OCI-LY7 (cell line): ENCODE measurements at regions not wholly inside any gene's neighbourhood (a gene's known extent, or its start where the extent isn't known, plus 50 kb on each side); places are given as distances from the start of the nearest gene placed in this dataset.
"Not testable (repeated sequence)": the region's sequence is repeated elsewhere in the genome, so short reads cannot be mapped to it uniquely, and the experiment has no call there.

Experiments
- BruUV-seq: library from RNA; stranded (reverse); fragments of 400-500 nt; replicated peaks from 2 replicates; lab custom pipeline; 2021; lab: Mats Ljungman, UMichigan
- CTCF ChIA-PET: fragments of 300-600 bp; sonication (Branson Sonifier 250); formaldehyde crosslinking; loops from one replicate; lab custom pipeline; 2022; ENCODE audit warnings: antibody characterized with exemption; ENCODE audit not compliant: unreplicated experiment; lab: Charles Lee
- POLR2A ChIA-PET: fragments of 300-600 bp; sonication (Branson Sonifier 250); formaldehyde crosslinking; loops from one replicate; lab custom pipeline; 2022; ENCODE audit warnings: antibody characterized with exemption; lab: Charles Lee
- DNase-seq: peaks from one replicate; pipeline ENCODE4 v3.0.0-alpha.2; 2015; ENCODE audit warnings: low spot score
- H2AFZ ChIP-seq: fragments of 200-600 bp; sonication (generic), shearing (Covaris generic); 2 replicates; pipeline ENCODE4 v1.6.1; 2014; ENCODE audit warnings: mild to moderate bottlenecking, antibody characterized with exemption, low read length, moderate library complexity
- H3K27ac ChIP-seq: fragments of 200-600 bp; sonication (generic); 2 replicates; pipeline ENCODE4 v1.5.1; 2014; ENCODE audit warnings: mixed run types, low read depth, mild to moderate bottlenecking, moderate library complexity, low read length, inconsistent platforms; ENCODE audit not compliant: poor library complexity, severe bottlenecking
- H3K36me3 ChIP-seq: fragments of 200-600 bp; sonication (generic); 2 replicates; pipeline ENCODE4 v1.6.1; 2014; ENCODE audit warnings: mild to moderate bottlenecking, antibody characterized with exemption, low read length, moderate library complexity, mixed read lengths; ENCODE audit not compliant: insufficient read depth
- H3K4me1 ChIP-seq: fragments of 200-600 bp; sonication (generic); 2 replicates; pipeline ENCODE4 v1.5.1; 2014; ENCODE audit warnings: mild to moderate bottlenecking, low read length; ENCODE audit not compliant: insufficient read depth, poor library complexity, severe bottlenecking
- H3K4me2 ChIP-seq: fragments of 200-600 bp; sonication (generic); 2 replicates; pipeline ENCODE4 v1.6.1; 2014; ENCODE audit warnings: mild to moderate bottlenecking, low read length
- H3K4me3 ChIP-seq: fragments of 200-600 bp; sonication (generic); 2 replicates; pipeline ENCODE4 v1.5.1; 2014; ENCODE audit warnings: mild to moderate bottlenecking, low read depth, low read length; ENCODE audit not compliant: poor library complexity, severe bottlenecking
- H3K79me2 ChIP-seq: fragments of 200-600 bp; sonication (generic); 2 replicates; pipeline ENCODE4 v1.6.1; 2016; ENCODE audit warnings: low read depth, mild to moderate bottlenecking, low read length, moderate library complexity, mixed read lengths; ENCODE audit not compliant: insufficient read depth
- H3K9me2 ChIP-seq: fragments of 200-600 bp; sonication (generic); 2 replicates; pipeline ENCODE4 v1.6.1; 2016; ENCODE audit warnings: mild to moderate bottlenecking, low read length, mixed read lengths; ENCODE audit not compliant: insufficient read depth
- H3K9me3 ChIP-seq: fragments of 200-600 bp; sonication (generic); 2 replicates; pipeline ENCODE4 v1.6.1; 2014; ENCODE audit warnings: mild to moderate bottlenecking, mixed run types, low read length, mixed read lengths
- H4K20me1 ChIP-seq: fragments of 200-600 bp; sonication (generic); 2 replicates; pipeline ENCODE4 v1.6.1; 2014; ENCODE audit warnings: mild to moderate bottlenecking, antibody characterized with exemption, low read length, moderate library complexity, mixed read lengths; ENCODE audit not compliant: insufficient read depth
- EZH2phosphoT487 ChIP-seq: fragments of 200-600 bp; sonication (generic); IDR thresholded peaks from 2 replicates; pipeline ENCODE4 v1.6.1; 2018; ENCODE audit warnings: low read depth, borderline replicate concordance, mild to moderate bottlenecking, mixed run types, antibody characterized with exemption, low read length, moderate library complexity, mixed read lengths
- intact Hi-C: fragments of 100-400 bp; cut with micrococcal nuclease; formaldehyde crosslinking; loops from one replicate; pipeline ENCODE4 v1.10.0; 2022; ENCODE audit not compliant: unreplicated experiment
- TF ChIP-seq, protein P1 (sequence below): fragments of 200-600 bp; sonication (generic); conservative IDR thresholded peaks from 2 replicates; pipeline ENCODE4 v1.5.1; 2014; ENCODE audit warnings: mild to moderate bottlenecking, antibody characterized with exemption, low read length, moderate library complexity, mixed read lengths

DNA sequence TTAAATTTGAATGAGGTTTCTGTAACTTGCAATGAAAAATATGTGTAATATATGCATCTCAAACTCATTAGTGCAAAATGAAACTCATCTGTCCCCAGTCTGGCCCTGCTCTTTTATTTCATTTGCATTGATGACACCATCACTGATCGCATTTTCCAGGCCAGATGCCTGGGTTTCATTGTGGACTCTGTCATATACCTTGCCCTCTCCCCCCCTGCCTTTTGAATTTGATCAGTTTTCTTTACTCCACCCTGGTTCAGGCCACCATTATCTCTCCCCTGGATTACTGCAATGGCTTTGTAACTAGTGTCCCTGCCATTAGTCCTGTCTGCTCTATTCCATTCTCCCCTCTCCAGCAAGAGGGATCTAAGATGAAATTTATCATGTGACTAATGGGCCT, 360.6 kb upstream of the C11orf87 start:
- no peaks in the 10 kb centered on the region for H3K36me3 ChIP-seq
- CTCF ChIA-PET: no interaction called here
- no peaks in the 10 kb centered on the region for H3K79me2 ChIP-seq
- no peak overlapping the region for H2AFZ ChIP-seq
- H3K4me2 ChIP-seq: no peak overlapping the region
- H3K27ac ChIP-seq: no peak overlapping the region
- BruUV-seq: no TSS peak
- no peaks in the 10 kb centered on the region for H4K20me1 ChIP-seq
- H3K9me3 ChIP-seq: no peaks in the 10 kb centered on the region
- POLR2A ChIA-PET: no interaction called here
- no peak overlapping the region for H3K4me3 ChIP-seq
- DNase-seq: no peak
- intact Hi-C loops: no loop called here
- H3K9me2 ChIP-seq: no peaks in the 10 kb centered on the region
- TF ChIP-seq EZH2phosphoT487: no peak
- H3K4me1 ChIP-seq: no peaks in the 10 kb centered on the region

DNA sequence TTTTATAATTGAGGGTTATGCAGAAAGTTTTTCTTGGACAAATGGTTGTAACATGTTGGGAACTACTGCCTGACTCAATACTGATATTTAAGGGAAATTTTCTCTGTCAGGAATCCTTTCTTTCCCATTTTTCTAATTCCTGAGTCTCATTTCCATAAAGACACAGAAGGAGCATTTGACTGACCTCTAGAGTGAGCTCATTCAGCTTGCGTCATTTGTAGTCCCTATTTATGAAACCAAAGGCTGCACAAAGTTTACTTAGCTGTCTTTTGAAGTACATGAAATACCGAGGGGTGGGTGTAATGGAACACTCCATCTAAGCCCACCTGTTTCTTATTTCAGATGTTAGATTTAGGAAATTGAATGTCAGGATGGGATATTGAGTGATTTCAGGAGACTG, 359.5 kb upstream of the C11orf87 start:
- ChIA-PET CTCF (no interaction called here), POLR2A (interaction anchor here (0.9 kb wide), 1 partner anchor 10 kb away, joined by 3 read pairs; no protein-coding TSS in a partner anchor)
- BruUV-seq: no TSS peak
- H3K4me1 ChIP-seq: no peaks in the 10 kb centered on the region
- intact Hi-C loops: no loop called here
- H3K4me2 ChIP-seq: no peak overlapping the region
- H3K4me3 ChIP-seq: no peak overlapping the region
- no peaks in the 10 kb centered on the region for H3K9me3 ChIP-seq
- no peaks in the 10 kb centered on the region for H3K36me3 ChIP-seq
- no peak overlapping the region for H3K27ac ChIP-seq
- no peaks in the 10 kb centered on the region for H3K79me2 ChIP-seq
- no peak for TF ChIP-seq EZH2phosphoT487
- TF ChIP-seq, protein P1, sequence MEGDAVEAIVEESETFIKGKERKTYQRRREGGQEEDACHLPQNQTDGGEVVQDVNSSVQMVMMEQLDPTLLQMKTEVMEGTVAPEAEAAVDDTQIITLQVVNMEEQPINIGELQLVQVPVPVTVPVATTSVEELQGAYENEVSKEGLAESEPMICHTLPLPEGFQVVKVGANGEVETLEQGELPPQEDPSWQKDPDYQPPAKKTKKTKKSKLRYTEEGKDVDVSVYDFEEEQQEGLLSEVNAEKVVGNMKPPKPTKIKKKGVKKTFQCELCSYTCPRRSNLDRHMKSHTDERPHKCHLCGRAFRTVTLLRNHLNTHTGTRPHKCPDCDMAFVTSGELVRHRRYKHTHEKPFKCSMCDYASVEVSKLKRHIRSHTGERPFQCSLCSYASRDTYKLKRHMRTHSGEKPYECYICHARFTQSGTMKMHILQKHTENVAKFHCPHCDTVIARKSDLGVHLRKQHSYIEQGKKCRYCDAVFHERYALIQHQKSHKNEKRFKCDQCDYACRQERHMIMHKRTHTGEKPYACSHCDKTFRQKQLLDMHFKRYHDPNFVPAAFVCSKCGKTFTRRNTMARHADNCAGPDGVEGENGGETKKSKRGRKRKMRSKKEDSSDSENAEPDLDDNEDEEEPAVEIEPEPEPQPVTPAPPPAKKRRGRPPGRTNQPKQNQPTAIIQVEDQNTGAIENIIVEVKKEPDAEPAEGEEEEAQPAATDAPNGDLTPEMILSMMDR: no peak
- H4K20me1 ChIP-seq: no peaks in the 10 kb centered on the region
- no peak overlapping the region for H2AFZ ChIP-seq
- DNase-seq: no peak
- no peaks in the 10 kb centered on the region for H3K9me2 ChIP-seq

DNA sequence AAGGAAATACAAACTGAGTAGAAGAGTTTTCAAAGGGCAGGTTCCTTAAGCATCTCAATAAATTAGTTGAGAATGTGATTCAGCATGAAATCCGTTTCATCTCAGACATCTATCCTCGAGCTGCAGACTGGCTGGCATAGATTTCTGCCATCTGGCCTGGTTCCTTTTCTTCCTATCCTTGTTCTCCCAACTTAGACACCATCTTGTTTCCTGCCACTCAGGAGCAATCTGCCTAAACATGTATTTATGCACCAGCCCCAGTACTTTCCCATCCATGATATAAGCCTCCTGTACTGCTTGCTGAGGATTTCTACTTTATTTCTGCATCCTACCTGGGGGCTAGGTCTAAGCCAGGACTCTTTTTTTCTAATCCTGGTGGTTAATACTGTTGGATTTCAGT, 359.1 kb upstream of the C11orf87 start:
- no peaks in the 10 kb centered on the region for H3K4me1 ChIP-seq
- ChIA-PET POLR2A (interaction anchor here (1.0 kb wide), 1 partner anchor 9 kb away, joined by 3 read pairs; no protein-coding TSS in a partner anchor), CTCF (no interaction called here)
- H3K4me3 ChIP-seq: no peak overlapping the region
- H3K4me2 ChIP-seq: no peak overlapping the region
- no peak overlapping the region for H2AFZ ChIP-seq
- BruUV-seq: no TSS peak
- no peaks in the 10 kb centered on the region for H3K9me3 ChIP-seq
- no peaks in the 10 kb centered on the region for H3K9me2 ChIP-seq
- H3K27ac ChIP-seq: no peak overlapping the region
- no peaks in the 10 kb centered on the region for H3K79me2 ChIP-seq
- H4K20me1 ChIP-seq: no peaks in the 10 kb centered on the region
- TF ChIP-seq, protein P1: no peak
- no peak for TF ChIP-seq EZH2phosphoT487
- no peaks in the 10 kb centered on the region for H3K36me3 ChIP-seq
- DNase-seq: no peak
- intact Hi-C loops: no loop called here

DNA sequence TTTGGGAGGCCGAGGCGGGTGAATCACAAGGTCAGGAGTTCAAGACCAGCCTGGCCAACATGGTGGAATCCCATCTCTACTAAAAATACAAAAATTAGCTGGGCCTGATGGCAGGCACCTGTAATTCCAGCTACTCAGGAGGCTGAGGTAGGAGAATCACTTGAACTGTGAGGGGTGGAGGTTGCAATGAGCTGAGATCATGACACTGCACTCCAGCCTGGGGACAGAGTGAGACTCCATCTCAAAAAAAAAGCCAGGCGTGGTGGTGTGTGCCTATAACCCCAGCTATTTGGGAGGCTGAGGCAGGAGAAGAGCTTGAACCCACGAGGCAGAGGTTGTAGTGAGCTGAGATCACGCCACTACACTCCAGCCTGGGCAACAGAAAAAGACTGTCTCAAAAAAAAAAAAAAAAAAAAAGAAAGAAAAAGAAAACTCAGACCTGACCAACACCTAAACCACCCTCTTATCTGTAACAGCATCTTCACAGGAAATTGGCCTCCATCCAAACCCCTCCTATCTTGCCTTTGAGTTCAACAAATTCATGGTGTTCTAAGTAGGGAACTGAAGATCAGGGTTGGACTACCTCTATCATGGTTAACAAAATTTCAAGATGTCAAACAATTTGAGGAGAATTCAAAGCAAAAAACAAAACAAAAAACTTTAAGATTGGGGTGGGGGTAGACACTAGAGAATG, 357.2 kb upstream of the C11orf87 start:
- H3K9me3 ChIP-seq, H2AFZ ChIP-seq, H3K27ac ChIP-seq, H3K36me3 ChIP-seq, DNase-seq, BruUV-seq, intact Hi-C loops, H3K4me3 ChIP-seq, H4K20me1 ChIP-seq, H3K9me2 ChIP-seq, H3K4me2 ChIP-seq, CTCF ChIA-PET, H3K79me2 ChIP-seq, H3K4me1 ChIP-seq: not testable (repeated sequence)
- POLR2A ChIA-PET: interaction anchor here (0.6 to 1.5 kb wide), 4 partner anchors 10 to 630 kb away, joined by 3 to 4 read pairs (median 3); no protein-coding TSS in a partner anchor
